ENCODE measurements at regions not wholly inside any gene's neighbourhood (a gene's known extent, or its start where the extent isn't known, plus 50 kb on each side); places are given as distances from the start of the nearest gene placed in this dataset.
A peak's percentile ranks its signal among the peaks of the same experiment; 100 is the strongest.

DNA sequence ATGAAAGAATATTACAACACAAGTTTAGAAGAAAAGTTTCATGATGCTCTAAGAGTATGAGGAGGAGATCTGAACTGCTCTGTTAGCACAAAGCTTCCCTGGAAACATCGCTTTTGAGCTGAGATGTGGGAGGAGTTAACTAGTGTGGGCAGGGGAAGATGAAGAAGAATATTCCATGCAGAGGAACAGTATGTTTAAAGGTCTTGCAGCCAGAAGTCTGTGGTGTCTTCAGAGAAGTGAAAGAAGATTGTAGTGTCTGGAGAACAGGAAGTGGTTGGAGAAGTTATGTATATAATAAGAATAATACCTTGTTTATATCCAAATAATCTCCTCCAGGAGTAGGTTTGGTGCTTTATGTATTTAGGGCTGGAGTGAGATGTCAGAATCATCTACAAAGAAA is 406.7 kb downstream of the MAN2A1 start:
- Histone ChIP-seq H3K27me3 (no peaks in the 10 kb centered on the region), H3K36me3 (no peaks in the 10 kb centered on the region), H3K27ac (no peak overlapping the region), H3K9me3 (no peaks in the 10 kb centered on the region), H3K4me1 (no peaks in the 10 kb centered on the region), H3K4me3 (no peak overlapping the region)
- no peak for TF ChIP-seq CTCF (IDR thresholded peaks at IDR 0.05)
- DNase-seq (no peak), ATAC-seq (peak; percentile 87)
- intact Hi-C loops (cut with DNase I): no loop called here

DNA sequence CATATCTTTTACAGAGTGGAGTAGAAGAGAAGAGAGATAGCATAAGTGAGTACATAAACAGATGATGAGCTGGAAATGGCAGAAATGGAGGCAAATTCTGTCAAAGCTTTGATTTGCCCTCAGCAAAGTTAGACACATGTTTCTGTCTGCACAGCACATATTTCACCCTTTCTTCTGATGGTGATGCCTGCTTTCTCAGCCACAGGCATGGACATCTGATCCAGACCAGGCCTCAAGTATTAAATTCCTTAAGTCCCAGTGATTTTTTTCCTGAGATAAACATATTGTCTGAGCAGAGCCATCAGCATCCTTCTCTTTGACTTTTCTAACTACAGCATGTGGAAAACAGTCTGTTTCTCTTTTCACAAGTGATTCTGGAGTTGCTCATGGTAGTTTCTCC is 409.8 kb downstream of the MAN2A1 start:
- Histone ChIP-seq H3K27me3 (no peaks in the 10 kb centered on the region), H3K4me3 (no peak overlapping the region), H3K36me3 (no peaks in the 10 kb centered on the region), H3K9me3 (no peaks in the 10 kb centered on the region), H3K4me1 (no peaks in the 10 kb centered on the region), H3K27ac (no peak overlapping the region)
- intact Hi-C loops (cut with DNase I): no loop called here
- DNase-seq: no peak
- no peak for ATAC-seq
- TF ChIP-seq CTCF (IDR thresholded peaks at IDR 0.05): no peak

DNA sequence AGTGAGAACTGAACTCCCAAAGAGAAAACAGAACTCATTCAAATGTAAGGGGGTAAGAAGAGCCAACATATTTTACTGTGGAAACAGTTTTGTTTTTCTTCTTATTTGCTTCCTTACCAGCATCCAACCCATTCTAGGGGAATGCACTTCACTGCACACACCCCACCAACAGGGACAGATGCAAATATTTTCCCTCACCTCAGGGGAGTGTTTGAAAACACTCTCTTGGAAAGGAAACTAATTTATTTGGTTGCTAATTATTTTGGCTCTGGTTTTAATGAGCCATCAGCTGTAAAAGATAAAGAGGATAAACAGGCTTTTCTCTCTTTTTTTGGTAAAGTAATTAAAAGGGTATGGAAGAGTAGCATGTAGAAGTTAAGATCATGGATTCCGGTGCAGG is 413.4 kb downstream of the MAN2A1 start:
- Histone ChIP-seq H3K27me3 (no peaks in the 10 kb centered on the region), H3K4me1 (no peaks in the 10 kb centered on the region), H3K4me3 (no peak overlapping the region), H3K9me3 (no peaks in the 10 kb centered on the region), H3K36me3 (no peaks in the 10 kb centered on the region), H3K27ac (no peak overlapping the region)
- DNase-seq (no peak), ATAC-seq (no peak)
- intact Hi-C loops (cut with DNase I): no loop called here
- no peak for TF ChIP-seq CTCF (IDR thresholded peaks at IDR 0.05)

- ATAC-seq: no peak
- no peaks in the 10 kb centered on the region for H3K27me3 ChIP-seq
- TF ChIP-seq CTCF (IDR thresholded peaks at IDR 0.05): no peak
Measured at GRCh38 chr5:110104060-110104725, 414.5 kb downstream of the MAN2A1 start.

DNA sequence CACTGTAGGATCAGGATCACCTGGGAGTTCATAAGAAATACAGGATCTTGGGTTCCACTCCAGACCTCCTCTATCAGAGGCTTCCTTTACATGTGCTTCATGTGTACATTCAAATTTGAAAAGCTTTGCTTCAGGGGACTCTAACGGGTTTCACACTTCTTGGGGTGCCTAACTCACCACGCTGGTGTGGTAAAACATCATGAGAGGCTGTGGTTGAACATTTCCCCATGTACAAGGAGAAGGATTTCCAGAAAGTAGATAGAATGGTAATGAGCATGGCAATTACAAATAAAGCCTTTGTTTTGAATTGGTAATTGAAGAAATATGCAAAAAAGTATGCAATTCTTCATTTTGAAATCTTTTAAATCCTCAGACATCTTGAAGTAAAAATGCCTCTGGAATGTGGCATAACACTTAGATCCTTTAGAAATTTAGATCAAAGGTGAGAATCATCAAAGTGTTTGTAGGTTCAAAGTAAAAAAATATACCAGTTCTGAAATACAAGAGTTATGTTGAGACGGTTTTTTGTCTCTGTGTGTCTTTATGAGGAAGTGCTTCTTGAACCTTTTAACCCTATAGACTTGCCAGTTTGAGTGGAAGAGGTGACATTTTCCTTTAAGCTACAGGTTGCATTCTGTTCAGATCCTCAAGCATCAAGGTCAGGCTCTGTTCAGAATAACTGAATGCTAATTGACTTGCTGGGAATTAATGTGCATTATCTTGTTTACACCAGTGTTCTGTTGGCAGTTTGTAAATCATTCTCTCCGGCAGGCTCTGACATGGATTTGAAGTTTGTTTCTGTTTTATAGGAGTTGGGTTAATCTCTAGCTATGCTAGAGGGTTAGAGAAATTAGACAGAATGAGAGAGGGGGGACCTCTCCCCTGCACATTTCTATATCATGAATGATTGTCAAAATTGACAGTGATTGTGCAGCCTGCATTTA is 415.3 kb downstream of the MAN2A1 start:
- intact Hi-C loops (cut with DNase I): no loop called here
- TF ChIP-seq CTCF (IDR thresholded peaks at IDR 0.05): no peak
- ATAC-seq (no peak), DNase-seq (no peak)
- no peak overlapping the region for H3K4me3 ChIP-seq
- no peaks in the 10 kb centered on the region for H3K9me3 ChIP-seq
- no peaks in the 10 kb centered on the region for H3K27me3 ChIP-seq
- no peaks in the 10 kb centered on the region for H3K36me3 ChIP-seq
- no peak overlapping the region for H3K27ac ChIP-seq
- H3K4me1 ChIP-seq: no peaks in the 10 kb centered on the region

More at GRCh38 chr5:110104060-110104725, 414.5 kb downstream of the MAN2A1 start:
- no peaks in the 10 kb centered on the region for H3K9me3 ChIP-seq
- no peaks in the 10 kb centered on the region for H3K36me3 ChIP-seq
- intact Hi-C loops (cut with DNase I): no loop called here
- DNase-seq: no peak
- no peak overlapping the region for H3K4me3 ChIP-seq
- H3K4me1 ChIP-seq: no peaks in the 10 kb centered on the region
- H3K27ac ChIP-seq: no peak overlapping the region
